Heart right ventricle (tissue), 16 donors: ENCODE measurements at regions not wholly inside any gene's neighbourhood (a gene's known extent, or its start where the extent isn't known, plus 50 kb on each side); places are given as distances from the start of the nearest gene placed in this dataset.
"Not testable (repeated sequence)": the region's sequence is repeated elsewhere in the genome, so short reads cannot be mapped to it uniquely, and the experiment has no call there.

Experiments
- ATAC-seq, 8 donors: fragments of 200-7000 bp; cut with Tn5 transposase; one replicate each; pipeline ENCODE4 v1.9.1; 2020; ENCODE audit warnings: mild to moderate bottlenecking in 8 of 8, moderate library complexity in 8 of 8, moderate number of reproducible peaks in 1 of 8
- DNase-seq, 2 donors: peaks; one replicate each; pipeline ENCODE4 v3.0.0-alpha.2; 2020
- H3K27ac ChIP-seq, 10 donors: fragments of 200-600 bp; sonication (generic) in 2 of 10; one replicate each; pipeline versions ENCODE4 v1.5.0 to v1.8.0; 2020 to 2022; ENCODE audit warnings: mild to moderate bottlenecking in 3 of 10
- H3K27me3 ChIP-seq, 7 donors: fragments of 200-600 bp; one replicate each; pipeline ENCODE4 v1.8.0; 2021 to 2022; ENCODE audit warnings: mild to moderate bottlenecking in 2 of 7
- H3K36me3 ChIP-seq, 9 donors: fragments of 200-600 bp; sonication (generic) in 1 of 9; one replicate each; pipeline versions ENCODE4 v1.5.0 to v1.8.0; 2020 to 2022; ENCODE audit warnings: mild to moderate bottlenecking in 2 of 9
- H3K4me1 ChIP-seq, 9 donors: fragments of 200-600 bp; sonication (generic) in 1 of 9; one replicate each; pipeline versions ENCODE4 v1.5.0 to v1.8.0; 2020 to 2022; ENCODE audit warnings: mild to moderate bottlenecking in 4 of 9
- H3K4me3 ChIP-seq, 10 donors: fragments of 200-600 bp; sonication (generic) in 2 of 10; one replicate each; pipeline versions ENCODE4 v1.5.0 to v1.8.0; 2020 to 2022; ENCODE audit warnings: mild to moderate bottlenecking in 7 of 10, moderate library complexity in 2 of 10
- H3K9me3 ChIP-seq, 11 donors: fragments of 200-600 bp in 10 of 11; sonication (generic) in 2 of 11; one replicate each; pipeline versions ENCODE4 v1.5.0 to v1.8.0; 2013 to 2022; ENCODE audit warnings: mild to moderate bottlenecking in 2 of 11, control low read depth in 1 of 11, moderate library complexity in 1 of 11
- CTCF ChIP-seq, 9 donors: fragments of 200-600 bp; sonication (generic) in 2 of 9; IDR thresholded peaks; one replicate each; pipeline versions ENCODE4 v1.5.0 to v1.8.0; 2021 to 2022; ENCODE audit warnings: antibody characterized with exemption in 9 of 9, mild to moderate bottlenecking in 5 of 9, moderate library complexity in 1 of 9
- WGBS, 2 donors: extraction: QIAGEN DNeasy Blood & Tissue Kit; methylation state at CpG; one replicate each; pipeline ENCODE4 v1.1.7; 2013; ENCODE audit warnings: inconsistent platforms in 1 of 2; 5-methylcytosine and 5-hydroxymethylcytosine counted together
- intact Hi-C, 10 donors: fragments of 100-400 bp; cut with DNase I; formaldehyde crosslinking; loops; one replicate each; pipeline versions ENCODE4 v1.11.1 to v1.14.2; 2022
- donor health status: Arrhythmogenic right ventricular cardiomyopathy.
- donor health status: ischemic (EF 13 %, LVEDD 7.1; RV severe dilation, severe dysfunction).
- donor health status: healthy with polysubstance abuse.
- donor health status: DM: no; HTN: yes; CAD: no.
- donor health status: DM: no; HTN: no; CAD: no.
- donor health status: ischemic (EF 25% LVEDD 6.9; RV normal size, moderate dysfunction).
- donor health status: ischemic (EF 25% LVEDD 5.7; RV mildly dilated, moderate dysfunction).
- donor health status: healthy.
- donor health status: DM: yes; HTN: yes; CAD: no.
- donor health status: Ischemic cardiomyopathy.
- donor health status: ischemic (EF 35%, LVEDD 5.7; RV mildly dilated, moderate dysfunction).
- donor health status: nonischemic (EF 11% LVEDD 7.7; RV severe dilation, severe dysfunction).
- donor health status: DM: yes; HTN: yes; CAD: no.
- donor health status: PGD.
- donor health status: ischemic (EF 29% LVEDD 5.4; RV normal size, mild dysfunction).
- donor health status: nonischemic (EF 23%, LVEDD 6.1; RV moderate dilation, normal function).

DNA sequence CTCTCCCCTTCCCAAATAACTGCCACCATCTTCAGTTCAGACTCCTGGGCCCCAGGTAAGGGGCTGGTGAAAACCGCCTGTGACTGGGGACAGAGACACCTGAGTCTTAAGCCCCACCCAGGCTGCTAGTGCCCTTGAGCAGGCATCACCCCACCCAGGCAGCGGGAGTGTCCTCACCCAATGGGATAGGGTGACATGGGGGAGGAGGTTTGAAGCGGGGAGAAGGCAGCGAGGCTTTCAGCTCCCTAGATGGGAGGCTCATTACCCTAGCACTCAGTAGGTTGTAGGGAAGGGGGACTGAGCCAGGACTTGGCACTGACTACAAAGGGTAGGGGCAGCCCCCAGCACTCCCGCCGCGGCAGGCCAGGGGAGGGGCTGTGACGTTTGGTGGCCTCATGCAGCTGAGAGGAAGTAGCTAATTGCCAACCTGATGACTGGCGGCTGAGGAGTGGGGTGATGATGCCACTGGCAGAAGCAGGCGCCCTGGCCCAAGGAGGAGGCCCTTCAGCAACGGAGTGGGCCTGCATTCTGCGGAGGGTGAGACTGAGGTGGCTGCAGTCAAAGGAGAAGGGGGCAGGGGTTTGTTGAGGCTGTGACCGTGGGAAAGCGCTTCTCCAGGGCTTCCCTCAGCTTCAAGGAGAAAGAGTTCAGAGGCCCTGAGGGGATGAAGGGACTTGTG lies 126.9 kb downstream of the MRPL14 start:
- WGBS, 2 donors = 66 to 68% methylated on average over 14 of the region's 14 CpGs
- Histone ChIP-seq H3K36me3 (no peaks in the 10 kb centered on the region), H3K27ac (no peak overlapping the region), H3K27me3 (peaks cover 0 to 62% (median 27%) of the 10 kb centered on the region in 7 donors), H3K9me3 (no peaks in the 10 kb centered on the region), H3K4me1 (peaks cover 5 to 42% (median 16%) of the 10 kb centered on the region in 9 donors), H3K4me3 (no peak overlapping the region)
- no peak for TF ChIP-seq CTCF (IDR thresholded peaks at IDR 0.05)
- DNase-seq = no peak
- intact Hi-C loops = loop anchor here in 3 of 10 donors (5.0 kb wide), 3 partner anchors 62 to 228 kb away; partner anchors contain the start of gene VEGFA (in 2 of the 3)
- no peak for ATAC-seq

DNA sequence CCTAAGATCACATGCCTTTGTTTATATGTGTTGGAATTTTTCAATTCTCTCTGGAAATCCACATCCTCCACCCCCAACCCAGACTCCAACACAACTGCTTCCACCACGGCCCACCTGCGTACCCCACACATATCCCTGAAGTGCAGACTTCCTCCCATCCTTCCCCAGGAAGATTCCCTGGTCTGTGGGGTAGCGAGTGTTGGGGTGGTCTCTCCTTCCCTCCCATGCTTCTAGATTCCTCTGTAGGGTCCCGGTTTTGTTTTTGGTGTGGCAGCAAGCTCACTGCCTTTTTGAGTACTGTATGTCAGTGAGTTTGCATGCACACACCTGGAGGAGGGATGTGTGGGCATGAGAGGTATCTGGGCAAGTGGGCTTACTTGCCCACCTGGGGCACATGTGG lies 127.6 kb downstream of the MRPL14 start:
- no peak overlapping the region for H3K4me3 ChIP-seq
- intact Hi-C loops = loop anchor here in 3 of 10 donors (5.0 to 10.0 kb wide), 4 partner anchors 63 to 227 kb away; partner anchors contain the start of gene VEGFA (in 2 of the 3)

GRCh38 chr6:43998592-43999243 lies 128.5 kb downstream of the MRPL14 start:
- DNase-seq, ATAC-seq, H3K4me3 ChIP-seq, H3K27ac ChIP-seq, H3K9me3 ChIP-seq, H3K36me3 ChIP-seq: not testable (repeated sequence)
- Histone ChIP-seq H3K27me3 (peaks cover 0 to 46% (median 27%) of the 10 kb centered on the region in 7 donors), H3K4me1 (peaks cover 5 to 34% (median 13%) of the 10 kb centered on the region in 9 donors)
- intact Hi-C loops = loop anchor here in 1 of 10 donors (10.0 kb wide), 1 partner anchor 76 kb away; no protein-coding TSS in a partner anchor
- 88% methylated on average over 24 of the region's 24 CpGs for WGBS, 2 donors

More for the DNA sequence above, 127.6 kb downstream of the MRPL14 start:
- no peak overlapping the region for H3K27ac ChIP-seq
- no peaks in the 10 kb centered on the region for H3K36me3 ChIP-seq
- DNase-seq (no peak), ATAC-seq (no peak)
- H3K27me3 ChIP-seq = peaks cover 0 to 56% (median 27%) of the 10 kb centered on the region in 7 donors
- no peaks in the 10 kb centered on the region for H3K9me3 ChIP-seq
- TF ChIP-seq CTCF (IDR thresholded peaks at IDR 0.05) = no peak
- WGBS, 2 donors = 78 to 85% methylated on average over 4 of the region's 4 CpGs
- H3K4me1 ChIP-seq = peaks cover 5 to 36% (median 14%) of the 10 kb centered on the region in 9 donors

DNA sequence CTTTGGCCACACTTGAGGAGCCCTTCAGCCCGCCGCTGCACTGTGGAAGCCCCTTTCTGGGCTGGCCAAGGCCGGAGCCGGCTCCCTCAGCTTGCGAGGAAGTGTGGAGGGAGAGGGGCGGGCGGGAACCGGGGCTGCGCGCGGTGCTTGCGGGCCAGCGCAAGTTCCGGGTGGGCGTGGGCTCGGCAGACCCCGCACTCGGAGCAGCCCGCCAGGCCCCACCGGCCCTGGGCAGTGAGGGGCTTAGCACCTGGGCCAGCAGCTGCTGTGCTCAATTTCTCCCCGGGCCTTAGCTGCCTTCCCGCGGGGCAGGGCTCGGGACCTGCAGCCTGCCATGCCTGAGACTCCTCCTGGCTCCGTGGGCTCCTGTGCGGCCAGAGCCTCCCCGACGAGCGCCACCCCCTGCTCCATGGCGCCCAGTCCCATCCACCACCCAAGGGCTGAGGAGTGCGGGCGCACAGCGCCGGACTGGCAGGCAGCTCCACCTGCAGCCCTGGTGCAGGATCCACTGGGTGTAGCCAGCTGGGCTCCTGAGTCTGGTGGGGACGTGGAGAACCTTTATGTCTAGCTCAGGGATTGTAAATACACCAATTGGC lies 129.2 kb downstream of the MRPL14 start:
- not testable (repeated sequence) for DNase-seq, ATAC-seq, H3K36me3 ChIP-seq, H3K9me3 ChIP-seq, H3K4me3 ChIP-seq, H3K27ac ChIP-seq
- H3K4me1 ChIP-seq = peaks cover 4 to 34% (median 11%) of the 10 kb centered on the region in 9 donors
- WGBS, 2 donors = 95 to 97% methylated on average over 22 to 35 of the region's 35 CpGs
- intact Hi-C loops = loop anchor here in 1 of 10 donors (10.0 kb wide), 1 partner anchor 77 kb away; no protein-coding TSS in a partner anchor
- peaks cover 0 to 40% (median 22%) of the 10 kb centered on the region in 7 donors for H3K27me3 ChIP-seq

GRCh38 chr6:43997345-43997677 lies 129.9 kb downstream of the MRPL14 start:
- Histone ChIP-seq H3K36me3 (no peaks in the 10 kb centered on the region), H3K4me1 (peaks cover 0 to 34% (median 7%) of the 10 kb centered on the region in 9 donors), H3K27me3 (peaks cover 0 to 32% (median 14%) of the 10 kb centered on the region in 7 donors), H3K4me3 (no peak overlapping the region), H3K27ac (no peak overlapping the region), H3K9me3 (no peaks in the 10 kb centered on the region)
- no peak for TF ChIP-seq CTCF (IDR thresholded peaks at IDR 0.05)
- DNase-seq (no peak), ATAC-seq (no peak)
- WGBS, 2 donors = 87 to 95% methylated on average over 1 of the region's 1 CpG
- intact Hi-C loops = loop anchor here in 1 of 10 donors (10.0 kb wide), 1 partner anchor 77 kb away; no protein-coding TSS in a partner anchor
